Breast epithelium (tissue), 4 donors: ENCODE measurements at regions not wholly inside any gene's neighbourhood (a gene's known extent, or its start where the extent isn't known, plus 50 kb on each side); places are given as distances from the start of the nearest gene placed in this dataset.

ENCODE experiments used
- DNase-seq, 2 donors: peaks; one replicate each; pipeline ENCODE4 v3.0.0-alpha.2; 2019; ENCODE audit warnings: low spot score in 2 of 2
- H3K27ac ChIP-seq, 2 donors: fragments of 200-600 bp; sonication (generic) in 1 of 2; one replicate each; pipeline ENCODE4 v1.5.1; 2016 to 2019; ENCODE audit warnings: mild to moderate bottlenecking in 1 of 2
- H3K27me3 ChIP-seq, 2 donors: fragments of 200-600 bp; sonication (generic) in 1 of 2; one replicate each; pipeline versions ENCODE4 v1.5.1 to v1.6.0; 2017 to 2019; ENCODE audit warnings: control low read depth in 1 of 2, mild to moderate bottlenecking in 1 of 2
- H3K36me3 ChIP-seq: fragments of 200-600 bp; one replicate; pipeline ENCODE4 v1.5.1; 2019
- H3K4me1 ChIP-seq, 2 donors: fragments of 200-600 bp; sonication (generic); one replicate each; pipeline ENCODE4 v1.5.1; 2016 to 2019; ENCODE audit warnings: control low read depth in 1 of 2
- H3K4me3 ChIP-seq, 3 donors: fragments of 200-600 bp; sonication (generic); 1 replicate in 2 of 3; 2 replicates in 1 of 3; pipeline ENCODE4 v1.5.1; 2016 to 2019; ENCODE audit warnings: mild to moderate bottlenecking in 3 of 3, moderate library complexity in 2 of 3
- H3K9me3 ChIP-seq, 2 donors: fragments of 200-600 bp; sonication (generic) in 1 of 2; one replicate each; pipeline ENCODE4 v1.5.1; 2016 to 2019; ENCODE audit warnings: control low read depth in 1 of 2
- CTCF ChIP-seq, 3 donors: fragments of 450-650 bp; IDR thresholded peaks; one replicate each; pipeline ENCODE4 v1.5.1; 2016 to 2017; ENCODE audit warnings: antibody characterized with exemption in 3 of 3, mild to moderate bottlenecking in 3 of 3, moderate library complexity in 3 of 3
- POLR2A ChIP-seq: fragments of 450-650 bp; IDR thresholded peaks from one replicate; pipeline ENCODE4 v1.6.1; 2016; ENCODE audit warnings: antibody characterized with exemption, mild to moderate bottlenecking, moderate library complexity
- POLR2AphosphoS5 ChIP-seq, 3 donors: sonication (generic); formaldehyde crosslinking; IDR thresholded peaks; one replicate each; pipeline ENCODE4 v1.6.1; 2017; ENCODE audit warnings: antibody characterized with exemption in 3 of 3
- intact Hi-C: fragments of 100-400 bp; cut with DNase I; formaldehyde crosslinking; loops from one replicate; pipeline ENCODE4 v1.15.1; 2023; ENCODE audit warnings: low total_unique reads

GRCh38 chr6:132971676-132972075, 157.3 kb downstream of the RPS12 start:
- DNase-seq, result no peak
- no peak overlapping the region for H3K4me3 ChIP-seq
- no peaks in the 10 kb centered on the region for H3K9me3 ChIP-seq
- H3K27me3 ChIP-seq, result no peaks in the 10 kb centered on the region
- H3K4me1 ChIP-seq, result no peaks in the 10 kb centered on the region
- H3K36me3 ChIP-seq, result no peaks in the 10 kb centered on the region
- intact Hi-C loops, result no loop called here
- no peak overlapping the region for H3K27ac ChIP-seq
- TF ChIP-seq POLR2AphosphoS5 (IDR thresholded peaks at IDR 0.05), result no peak
- TF ChIP-seq POLR2A, result no peak
- no peak for TF ChIP-seq CTCF (IDR thresholded peaks at IDR 0.05)

GRCh38 chr6:132972254-132972653, 157.9 kb downstream of the RPS12 start:
- Histone ChIP-seq H3K4me3 (no peak overlapping the region), H3K27me3 (no peaks in the 10 kb centered on the region), H3K36me3 (no peaks in the 10 kb centered on the region), H3K27ac (no peak overlapping the region), H3K4me1 (no peaks in the 10 kb centered on the region), H3K9me3 (no peaks in the 10 kb centered on the region)
- intact Hi-C loops, result no loop called here
- TF ChIP-seq POLR2A (no peak), POLR2AphosphoS5 (IDR thresholded peaks at IDR 0.05) (no peak), CTCF (IDR thresholded peaks at IDR 0.05) (no peak)
- no peak for DNase-seq

- Histone ChIP-seq H3K9me3 (no peaks in the 10 kb centered on the region), H3K27me3 (no peaks in the 10 kb centered on the region), H3K27ac (no peak overlapping the region), H3K4me1 (no peaks in the 10 kb centered on the region), H3K36me3 (no peaks in the 10 kb centered on the region), H3K4me3 (no peak overlapping the region)
- intact Hi-C loops, result no loop called here
- no peak for DNase-seq
- TF ChIP-seq POLR2AphosphoS5 (IDR thresholded peaks at IDR 0.05), result no peak
- no peak for TF ChIP-seq POLR2A
- no peak for TF ChIP-seq CTCF (IDR thresholded peaks at IDR 0.05)
Observed at GRCh38 chr6:132972971-132973370, 158.6 kb downstream of the RPS12 start.

- no peak for DNase-seq
- TF ChIP-seq POLR2AphosphoS5 (IDR thresholded peaks at IDR 0.05) (no peak), POLR2A (no peak), CTCF (IDR thresholded peaks at IDR 0.05) (no peak)
- no peaks in the 10 kb centered on the region for H3K4me1 ChIP-seq
- H3K9me3 ChIP-seq, result no peaks in the 10 kb centered on the region
- H3K27me3 ChIP-seq, result no peaks in the 10 kb centered on the region
- no peak overlapping the region for H3K27ac ChIP-seq
- intact Hi-C loops, result no loop called here
- no peak overlapping the region for H3K4me3 ChIP-seq
- no peaks in the 10 kb centered on the region for H3K36me3 ChIP-seq
Observed at GRCh38 chr6:132973514-132973993, 159.2 kb downstream of the RPS12 start.

- H3K27ac ChIP-seq, result no peak overlapping the region
- intact Hi-C loops, result no loop called here
- TF ChIP-seq CTCF (IDR thresholded peaks at IDR 0.05), result no peak
- no peak for TF ChIP-seq POLR2AphosphoS5 (IDR thresholded peaks at IDR 0.05)
- TF ChIP-seq POLR2A, result no peak
Observed at GRCh38 chr6:132974122-132974521, 159.8 kb downstream of the RPS12 start.

More at GRCh38 chr6:132974122-132974521, 159.8 kb downstream of the RPS12 start:
- Histone ChIP-seq H3K9me3 (no peaks in the 10 kb centered on the region), H3K4me1 (no peaks in the 10 kb centered on the region), H3K27me3 (no peaks in the 10 kb centered on the region), H3K4me3 (no peak overlapping the region), H3K36me3 (no peaks in the 10 kb centered on the region)
- no peak for DNase-seq
